Heart left ventricle (tissue), 16 donors: ENCODE measurements at regions not wholly inside any gene's neighbourhood (a gene's known extent, or its start where the extent isn't known, plus 50 kb on each side); places are given as distances from the start of the nearest gene placed in this dataset.
"Not testable (repeated sequence)": the region's sequence is repeated elsewhere in the genome, so short reads cannot be mapped to it uniquely, and the experiment has no call there.

ENCODE experiments used
- ATAC-seq, 4 donors: fragments of 200-7000 bp; cut with Tn5 transposase; one replicate each; pipeline ENCODE4 v1.9.1; 2020 to 2022; ENCODE audit warnings: moderate library complexity in 4 of 4, mild to moderate bottlenecking in 3 of 4, moderate number of reproducible peaks in 1 of 4
- DNase-seq, 5 donors: peaks; one replicate each; pipeline ENCODE4 v3.0.0-alpha.2; 2020
- H3K27ac ChIP-seq, 12 donors: fragments of 200-600 bp; sonication (generic) in 4 of 12; one replicate each; pipeline versions ENCODE4 v1.5.0 to v1.8.0; 2016 to 2022; ENCODE audit warnings: mild to moderate bottlenecking in 2 of 12
- H3K27me3 ChIP-seq, 9 donors: fragments of 200-600 bp; sonication (generic) in 2 of 9; one replicate each; pipeline versions ENCODE4 v1.5.1 to v1.8.0; 2016 to 2022; ENCODE audit warnings: mild to moderate bottlenecking in 3 of 9
- H3K36me3 ChIP-seq, 9 donors: fragments of 200-600 bp; sonication (generic) in 2 of 9; one replicate each; pipeline versions ENCODE4 v1.5.0 to v1.8.0; 2018 to 2022; ENCODE audit warnings: mild to moderate bottlenecking in 2 of 9
- H3K4me1 ChIP-seq, 12 donors: fragments of 200-600 bp; sonication (generic) in 4 of 12; one replicate each; pipeline versions ENCODE4 v1.5.0 to v1.8.0; 2016 to 2022; ENCODE audit warnings: mild to moderate bottlenecking in 3 of 12
- H3K4me3 ChIP-seq, 12 donors: fragments of 200-600 bp; sonication (generic) in 4 of 12; one replicate each; pipeline versions ENCODE4 v1.5.0 to v1.8.0; 2017 to 2022; ENCODE audit warnings: mild to moderate bottlenecking in 9 of 12, moderate library complexity in 4 of 12
- H3K9me3 ChIP-seq, 12 donors: fragments of 200-600 bp; sonication (generic) in 4 of 12; one replicate each; pipeline versions ENCODE4 v1.5.0 to v1.8.0; 2016 to 2022; ENCODE audit warnings: mild to moderate bottlenecking in 1 of 12
- CTCF ChIP-seq, 12 donors: fragments of 200-600 bp; sonication (generic) in 4 of 12; IDR thresholded peaks; one replicate each; pipeline versions ENCODE4 v1.5.0 to v1.8.0; 2018 to 2022; ENCODE audit warnings: antibody characterized with exemption in 12 of 12, mild to moderate bottlenecking in 5 of 12
- POLR2A ChIP-seq, 2 donors: fragments of 450-650 bp; IDR thresholded peaks; one replicate each; pipeline ENCODE4 v1.6.1; 2017; ENCODE audit warnings: antibody characterized with exemption in 2 of 2, mild to moderate bottlenecking in 2 of 2, moderate library complexity in 2 of 2
- WGBS, 4 donors: extraction: QIAGEN DNeasy Blood & Tissue Kit in 2 of 4; methylation state at CpG; one replicate each; pipeline versions ENCODE4 v1.1.5 to v1.1.7; 2013 to 2018; 5-methylcytosine and 5-hydroxymethylcytosine counted together
- intact Hi-C, 10 donors: fragments of 100-400 bp; cut with DNase I; formaldehyde crosslinking; loops; one replicate each; pipeline versions ENCODE4 v1.11.1 to v1.14.2; 2022
- donor health status: ischemic (EF 13 %, LVEDD 7.1; RV severe dilation, severe dysfunction).
- donor health status: healthy with polysubstance abuse.
- donor health status: DM: no; HTN: yes; CAD: no.
- donor health status: DM: no; HTN: no; CAD: no.
- donor health status: ischemic (EF 25% LVEDD 6.9; RV normal size, moderate dysfunction).
- donor health status: ischemic (EF 25% LVEDD 5.7; RV mildly dilated, moderate dysfunction).
- donor health status: healthy.
- donor health status: DM: yes; HTN: yes; CAD: no.
- donor health status: ischemic (EF 35%, LVEDD 5.7; RV mildly dilated, moderate dysfunction).
- donor health status: nonischemic (EF 11% LVEDD 7.7; RV severe dilation, severe dysfunction).
- donor health status: DM: yes; HTN: yes; CAD: no.
- donor health status: PGD.
- donor health status: ischemic (EF 29% LVEDD 5.4; RV normal size, mild dysfunction).
- donor health status: nonischemic (EF 23%, LVEDD 6.1; RV moderate dilation, normal function).

GRCh38 chr15:99492716-99493115 lies 73.1 kb upstream of the MEF2A start:
- WGBS, 4 donors = 96 to 100% (median 98%) methylated on average over 10 of the region's 10 CpGs
- ATAC-seq (peak in 1 of 4 donors; percentile 21), DNase-seq (no peak)
- H3K4me3 ChIP-seq = no peak overlapping the region
- H3K4me1 ChIP-seq = peaks cover 0 to 21% (median 14%) of the 10 kb centered on the region in 12 donors
- H3K27me3 ChIP-seq = no peaks in the 10 kb centered on the region
- no peak overlapping the region for H3K27ac ChIP-seq
- TF ChIP-seq CTCF (IDR thresholded peaks at IDR 0.05) (no peak), POLR2A (IDR thresholded peaks at IDR 0.05) (no peak)
- intact Hi-C loops = no loop called here
- no peaks in the 10 kb centered on the region for H3K36me3 ChIP-seq
- peaks cover 0 to 4% (median 0%) of the 10 kb centered on the region in 12 donors for H3K9me3 ChIP-seq

- Histone ChIP-seq H3K4me1 (peaks cover 0 to 15% (median 8%) of the 10 kb centered on the region in 12 donors), H3K27me3 (no peaks in the 10 kb centered on the region), H3K27ac (no peak overlapping the region), H3K9me3 (peaks cover 0 to 4% (median 0%) of the 10 kb centered on the region in 12 donors), H3K4me3 (no peak overlapping the region), H3K36me3 (no peaks in the 10 kb centered on the region)
- no peak for DNase-seq
- 92 to 97% (median 97%) methylated on average over 11 of the region's 11 CpGs for WGBS, 4 donors
- no peak for TF ChIP-seq POLR2A (IDR thresholded peaks at IDR 0.05)
- TF ChIP-seq CTCF (IDR thresholded peaks at IDR 0.05) = no peak
- ATAC-seq = no peak
- intact Hi-C loops = no loop called here
Observed at GRCh38 chr15:99493461-99493860, 72.3 kb upstream of the MEF2A start.

- DNase-seq, intact Hi-C loops, ATAC-seq, H3K27me3 ChIP-seq, H3K4me3 ChIP-seq, H3K36me3 ChIP-seq, H3K27ac ChIP-seq, H3K9me3 ChIP-seq: not testable (repeated sequence)
- 93 to 100% (median 95%) methylated on average over 13 to 40 of the region's 40 CpGs for WGBS, 4 donors
- H3K4me1 ChIP-seq = peaks cover 0 to 15% (median 8%) of the 10 kb centered on the region in 12 donors
Observed at GRCh38 chr15:99494536-99495233, 71.1 kb upstream of the MEF2A start.

- intact Hi-C loops = no loop called here
- WGBS, 4 donors = 48 to 73% (median 61%) methylated on average over 9 to 13 of the region's 13 CpGs
- ATAC-seq = peak in 1 of 4 donors; percentile 40
- DNase-seq = no peak
- Histone ChIP-seq H3K4me1 (peaks cover 0 to 16% (median 8%) of the 10 kb centered on the region in 12 donors), H3K27me3 (no peaks in the 10 kb centered on the region), H3K27ac (peak overlapping the region in 5 of 12 donors; percentile 1 to 37 (median 9)), H3K36me3 (no peaks in the 10 kb centered on the region), H3K4me3 (no peak overlapping the region), H3K9me3 (peaks cover 0 to 4% (median 0%) of the 10 kb centered on the region in 12 donors)
- no peak for TF ChIP-seq CTCF (IDR thresholded peaks at IDR 0.05)
- no peak for TF ChIP-seq POLR2A (IDR thresholded peaks at IDR 0.05)
Observed at GRCh38 chr15:99495430-99496301, 70.1 kb upstream of the MEF2A start.
